H1 (cell line): ENCODE measurements at regions not wholly inside any gene's neighbourhood (a gene's known extent, or its start where the extent isn't known, plus 50 kb on each side); places are given as distances from the start of the nearest gene placed in this dataset.

ENCODE experiments used
- CBX5 ChIP-seq: fragments of 300-800, 300-1000 bp; sonication (generic); IDR thresholded peaks from 2 replicates; pipeline ENCODE4 v1.7.1; 2016; ENCODE audit warnings: antibody characterized with exemption, low read length, low read depth
- CBX8 ChIP-seq: fragments of 300-800, 300-1000 bp; sonication (generic); IDR thresholded peaks from 2 replicates; pipeline ENCODE4 v1.7.1; 2016; ENCODE audit warnings: low read depth, low read length, borderline replicate concordance
- CEBPB ChIP-seq: IDR thresholded peaks from 2 replicates; pipeline ENCODE4 v1.6.1; 2012; ENCODE audit warnings: low read depth, low read length
- EGR1 ChIP-seq: IDR thresholded peaks from 2 replicates; pipeline ENCODE4 v1.6.1; 2011; ENCODE audit warnings: low read depth, low read length, borderline replicate concordance
- HDAC6 ChIP-seq: IDR thresholded peaks from one replicate; pipeline ENCODE4 v1.7.1; 2012; ENCODE audit warnings: low read depth, mild to moderate bottlenecking, inconsistent platforms, low read length, moderate library complexity
- KDM4A ChIP-seq: IDR thresholded peaks from one replicate; pipeline ENCODE4 v1.7.1; 2012; ENCODE audit warnings: low read depth, mild to moderate bottlenecking, moderate library complexity, low read length, inconsistent platforms; ENCODE audit not compliant: severe bottlenecking
- PHF8 ChIP-seq: fragments of 200-600 bp; sonication (generic); conservative IDR thresholded peaks from 2 replicates; pipeline ENCODE4 v1.7.1; 2012; ENCODE audit warnings: low read depth, mild to moderate bottlenecking, inconsistent platforms, low read length, moderate library complexity
- POLR2AphosphoS5 ChIP-seq: IDR thresholded peaks from 2 replicates; pipeline ENCODE4 v1.6.1; 2011; ENCODE audit warnings: low read depth, low read length
- RXRA ChIP-seq: IDR thresholded peaks from 2 replicates; pipeline ENCODE4 v1.6.1; 2011; ENCODE audit warnings: low read depth, mild to moderate bottlenecking, low read length, moderate library complexity; ENCODE audit not compliant: insufficient read depth
- SIRT6 ChIP-seq: IDR thresholded peaks from one replicate; pipeline ENCODE4 v1.7.1; 2012; ENCODE audit warnings: low read length, inconsistent platforms
- TCF12 ChIP-seq: IDR thresholded peaks from 2 replicates; pipeline ENCODE4 v1.6.1; 2011; ENCODE audit warnings: low read depth, mild to moderate bottlenecking, low read length
- YY1 ChIP-seq: IDR thresholded peaks from 2 replicates; pipeline ENCODE4 v1.6.1; 2011; ENCODE audit warnings: low read depth, mild to moderate bottlenecking, low read length
- ZNF274 ChIP-seq: IDR thresholded peaks from 2 replicates; pipeline ENCODE4 v1.7.0; 2012; ENCODE audit warnings: low read length, borderline replicate concordance; ENCODE audit errors: extremely low read depth
- TF ChIP-seq, protein P1 (sequence below): fragments of 300-600 bp; sonication (generic); IDR thresholded peaks from 2 replicates; pipeline ENCODE4 v1.7.1; 2012; ENCODE audit warnings: low read length, moderate library complexity, mild to moderate bottlenecking, inconsistent platforms; ENCODE audit not compliant: insufficient replicate concordance

DNA sequence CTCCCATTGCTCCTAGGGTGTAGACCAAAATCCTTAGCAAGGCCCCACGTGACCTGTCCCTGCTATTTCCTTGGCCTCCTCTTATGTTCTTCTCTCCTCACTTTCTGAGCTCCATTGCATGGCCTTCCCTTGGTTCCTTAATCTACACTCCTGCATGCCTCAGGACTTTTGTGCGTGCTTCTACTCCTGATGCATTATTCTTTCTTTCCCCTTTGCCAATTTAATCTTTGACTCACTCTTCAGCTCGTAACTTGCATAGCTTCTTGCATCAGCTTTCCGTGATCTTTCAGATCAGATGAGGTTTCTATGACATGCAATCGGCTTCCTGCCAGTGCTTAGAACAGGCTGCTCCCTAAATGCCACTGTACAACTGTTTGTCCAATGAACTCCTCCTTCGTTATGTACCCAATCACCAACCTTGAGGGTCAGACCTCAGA lies 261.6 kb upstream of the CADM1 start (continued):
- TF ChIP-seq, protein P1, sequence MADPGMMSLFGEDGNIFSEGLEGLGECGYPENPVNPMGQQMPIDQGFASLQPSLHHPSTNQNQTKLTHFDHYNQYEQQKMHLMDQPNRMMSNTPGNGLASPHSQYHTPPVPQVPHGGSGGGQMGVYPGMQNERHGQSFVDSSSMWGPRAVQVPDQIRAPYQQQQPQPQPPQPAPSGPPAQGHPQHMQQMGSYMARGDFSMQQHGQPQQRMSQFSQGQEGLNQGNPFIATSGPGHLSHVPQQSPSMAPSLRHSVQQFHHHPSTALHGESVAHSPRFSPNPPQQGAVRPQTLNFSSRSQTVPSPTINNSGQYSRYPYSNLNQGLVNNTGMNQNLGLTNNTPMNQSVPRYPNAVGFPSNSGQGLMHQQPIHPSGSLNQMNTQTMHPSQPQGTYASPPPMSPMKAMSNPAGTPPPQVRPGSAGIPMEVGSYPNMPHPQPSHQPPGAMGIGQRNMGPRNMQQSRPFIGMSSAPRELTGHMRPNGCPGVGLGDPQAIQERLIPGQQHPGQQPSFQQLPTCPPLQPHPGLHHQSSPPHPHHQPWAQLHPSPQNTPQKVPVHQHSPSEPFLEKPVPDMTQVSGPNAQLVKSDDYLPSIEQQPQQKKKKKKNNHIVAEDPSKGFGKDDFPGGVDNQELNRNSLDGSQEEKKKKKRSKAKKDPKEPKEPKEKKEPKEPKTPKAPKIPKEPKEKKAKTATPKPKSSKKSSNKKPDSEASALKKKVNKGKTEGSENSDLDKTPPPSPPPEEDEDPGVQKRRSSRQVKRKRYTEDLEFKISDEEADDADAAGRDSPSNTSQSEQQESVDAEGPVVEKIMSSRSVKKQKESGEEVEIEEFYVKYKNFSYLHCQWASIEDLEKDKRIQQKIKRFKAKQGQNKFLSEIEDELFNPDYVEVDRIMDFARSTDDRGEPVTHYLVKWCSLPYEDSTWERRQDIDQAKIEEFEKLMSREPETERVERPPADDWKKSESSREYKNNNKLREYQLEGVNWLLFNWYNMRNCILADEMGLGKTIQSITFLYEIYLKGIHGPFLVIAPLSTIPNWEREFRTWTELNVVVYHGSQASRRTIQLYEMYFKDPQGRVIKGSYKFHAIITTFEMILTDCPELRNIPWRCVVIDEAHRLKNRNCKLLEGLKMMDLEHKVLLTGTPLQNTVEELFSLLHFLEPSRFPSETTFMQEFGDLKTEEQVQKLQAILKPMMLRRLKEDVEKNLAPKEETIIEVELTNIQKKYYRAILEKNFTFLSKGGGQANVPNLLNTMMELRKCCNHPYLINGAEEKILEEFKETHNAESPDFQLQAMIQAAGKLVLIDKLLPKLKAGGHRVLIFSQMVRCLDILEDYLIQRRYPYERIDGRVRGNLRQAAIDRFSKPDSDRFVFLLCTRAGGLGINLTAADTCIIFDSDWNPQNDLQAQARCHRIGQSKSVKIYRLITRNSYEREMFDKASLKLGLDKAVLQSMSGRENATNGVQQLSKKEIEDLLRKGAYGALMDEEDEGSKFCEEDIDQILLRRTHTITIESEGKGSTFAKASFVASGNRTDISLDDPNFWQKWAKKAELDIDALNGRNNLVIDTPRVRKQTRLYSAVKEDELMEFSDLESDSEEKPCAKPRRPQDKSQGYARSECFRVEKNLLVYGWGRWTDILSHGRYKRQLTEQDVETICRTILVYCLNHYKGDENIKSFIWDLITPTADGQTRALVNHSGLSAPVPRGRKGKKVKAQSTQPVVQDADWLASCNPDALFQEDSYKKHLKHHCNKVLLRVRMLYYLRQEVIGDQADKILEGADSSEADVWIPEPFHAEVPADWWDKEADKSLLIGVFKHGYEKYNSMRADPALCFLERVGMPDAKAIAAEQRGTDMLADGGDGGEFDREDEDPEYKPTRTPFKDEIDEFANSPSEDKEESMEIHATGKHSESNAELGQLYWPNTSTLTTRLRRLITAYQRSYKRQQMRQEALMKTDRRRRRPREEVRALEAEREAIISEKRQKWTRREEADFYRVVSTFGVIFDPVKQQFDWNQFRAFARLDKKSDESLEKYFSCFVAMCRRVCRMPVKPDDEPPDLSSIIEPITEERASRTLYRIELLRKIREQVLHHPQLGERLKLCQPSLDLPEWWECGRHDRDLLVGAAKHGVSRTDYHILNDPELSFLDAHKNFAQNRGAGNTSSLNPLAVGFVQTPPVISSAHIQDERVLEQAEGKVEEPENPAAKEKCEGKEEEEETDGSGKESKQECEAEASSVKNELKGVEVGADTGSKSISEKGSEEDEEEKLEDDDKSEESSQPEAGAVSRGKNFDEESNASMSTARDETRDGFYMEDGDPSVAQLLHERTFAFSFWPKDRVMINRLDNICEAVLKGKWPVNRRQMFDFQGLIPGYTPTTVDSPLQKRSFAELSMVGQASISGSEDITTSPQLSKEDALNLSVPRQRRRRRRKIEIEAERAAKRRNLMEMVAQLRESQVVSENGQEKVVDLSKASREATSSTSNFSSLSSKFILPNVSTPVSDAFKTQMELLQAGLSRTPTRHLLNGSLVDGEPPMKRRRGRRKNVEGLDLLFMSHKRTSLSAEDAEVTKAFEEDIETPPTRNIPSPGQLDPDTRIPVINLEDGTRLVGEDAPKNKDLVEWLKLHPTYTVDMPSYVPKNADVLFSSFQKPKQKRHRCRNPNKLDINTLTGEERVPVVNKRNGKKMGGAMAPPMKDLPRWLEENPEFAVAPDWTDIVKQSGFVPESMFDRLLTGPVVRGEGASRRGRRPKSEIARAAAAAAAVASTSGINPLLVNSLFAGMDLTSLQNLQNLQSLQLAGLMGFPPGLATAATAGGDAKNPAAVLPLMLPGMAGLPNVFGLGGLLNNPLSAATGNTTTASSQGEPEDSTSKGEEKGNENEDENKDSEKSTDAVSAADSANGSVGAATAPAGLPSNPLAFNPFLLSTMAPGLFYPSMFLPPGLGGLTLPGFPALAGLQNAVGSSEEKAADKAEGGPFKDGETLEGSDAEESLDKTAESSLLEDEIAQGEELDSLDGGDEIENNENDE: no peak
- no peak for TF ChIP-seq TCF12
- TF ChIP-seq EGR1: no peak
- TF ChIP-seq YY1: no peak
- TF ChIP-seq SIRT6: no peak
- no peak for TF ChIP-seq POLR2AphosphoS5
- TF ChIP-seq CBX8: no peak
- no peak for TF ChIP-seq CEBPB
- TF ChIP-seq KDM4A: no peak
- no peak for TF ChIP-seq ZNF274
- no peak for TF ChIP-seq CBX5
- no peak for TF ChIP-seq RXRA
- TF ChIP-seq PHF8: no peak
- TF ChIP-seq HDAC6: no peak
